Left lobe of liver (tissue), 2 donors: ENCODE measurements at regions not wholly inside any gene's neighbourhood (a gene's known extent, or its start where the extent isn't known, plus 50 kb on each side); places are given as distances from the start of the nearest gene placed in this dataset.
A peak's percentile ranks its signal among the peaks of the same experiment; 100 is the strongest.
"Not testable (repeated sequence)": the region's sequence is repeated elsewhere in the genome, so short reads cannot be mapped to it uniquely, and the experiment has no call there.

Experiments
- ATAC-seq: fragments of 200-7000 bp; cut with Tn5 transposase; one replicate; pipeline ENCODE4 v1.9.1; 2020; ENCODE audit warnings: mild to moderate bottlenecking, moderate library complexity
- DNase-seq: peaks from one replicate; pipeline ENCODE4 v3.0.0-alpha.2; 2020; ENCODE audit warnings: low spot score
- donor health status: DM: no; HTN: no; CAD: no; lungs with moderate emphysema.
- donor health status: DM: no; HTN: yes; CAD: no.

- peak; percentile 38 for DNase-seq
Measured at GRCh38 chr22:23397613-23398567, 182.2 kb downstream of the IGLL1 start.

GRCh38 chr22:23397008-23397612, 183.0 kb downstream of the IGLL1 start:
- ATAC-seq: no peak
- no peak for DNase-seq

More at GRCh38 chr22:23397613-23398567, 182.2 kb downstream of the IGLL1 start:
- ATAC-seq: no peak

GRCh38 chr22:23396362-23397007, 183.6 kb downstream of the IGLL1 start:
- DNase-seq: no peak

GRCh38 chr22:23395530-23396361, 184.3 kb downstream of the IGLL1 start:
- DNase-seq (peak; percentile 42), ATAC-seq (no peak)

More at GRCh38 chr22:23396362-23397007, 183.6 kb downstream of the IGLL1 start:
- ATAC-seq: no peak

GRCh38 chr22:23394525-23395326, 185.4 kb downstream of the IGLL1 start:
- ATAC-seq (no peak), DNase-seq (no peak)

- ATAC-seq (no peak), DNase-seq (peak; percentile 32)
Measured at GRCh38 chr22:23393721-23394320, 186.3 kb downstream of the IGLL1 start.

GRCh38 chr22:23393199-23393598, 186.9 kb downstream of the IGLL1 start:
- ATAC-seq: not testable (repeated sequence)
- DNase-seq: peak; percentile 22

GRCh38 chr22:23392420-23393121, 187.5 kb downstream of the IGLL1 start:
- no peak for ATAC-seq
- no peak for DNase-seq

- ATAC-seq: no peak
- DNase-seq: no peak
Measured at GRCh38 chr22:23391022-23391421, 189.1 kb downstream of the IGLL1 start.

- DNase-seq (no peak), ATAC-seq (no peak)
Measured at GRCh38 chr22:23389271-23390071, 190.6 kb downstream of the IGLL1 start.

GRCh38 chr22:23388517-23388890, 191.6 kb downstream of the IGLL1 start:
- DNase-seq (no peak), ATAC-seq (no peak)

- ATAC-seq (no peak), DNase-seq (no peak)
Measured at GRCh38 chr22:23387827-23388516, 192.1 kb downstream of the IGLL1 start.

GRCh38 chr22:23386822-23387580, 193.1 kb downstream of the IGLL1 start:
- no peak for DNase-seq

GRCh38 chr22:23385678-23386631, 194.1 kb downstream of the IGLL1 start:
- DNase-seq: peak; percentile 85
- ATAC-seq: peak; percentile 97

More at GRCh38 chr22:23386822-23387580, 193.1 kb downstream of the IGLL1 start:
- no peak for ATAC-seq

GRCh38 chr22:23384923-23385677, 195.0 kb downstream of the IGLL1 start:
- DNase-seq: no peak
- no peak for ATAC-seq
